ENCODE measurements at regions not wholly inside any gene's neighbourhood (a gene's known extent, or its start where the extent isn't known, plus 50 kb on each side); places are given as distances from the start of the nearest gene placed in this dataset.

DNA sequence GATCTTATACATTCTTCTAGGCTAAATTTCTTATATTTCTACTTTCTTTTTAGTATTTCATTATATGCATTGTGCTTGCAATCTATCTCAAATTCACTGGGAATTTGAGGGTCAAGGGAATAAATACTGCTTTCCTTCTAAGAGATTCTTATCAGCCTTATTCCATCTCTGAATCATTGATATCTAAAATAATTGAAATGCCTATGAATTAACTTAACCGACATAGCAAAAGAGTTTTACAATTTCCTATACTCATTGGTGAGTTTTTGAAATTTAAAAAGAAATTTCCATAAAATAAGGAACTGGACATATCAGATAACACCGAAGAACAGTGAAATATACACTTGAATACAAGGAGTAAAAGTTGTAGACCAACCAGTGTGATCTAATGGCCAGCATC is 373.7 kb downstream of the NAF1 start:
- Histone ChIP-seq H3K27me3 (ENCODE audit: low read depth, low read length) (no peaks in the 10 kb centered on the region), H2AFZ (ENCODE audit: low read depth, low read length) (no peak overlapping the region), H3K9me3 (ENCODE audit: insufficient read depth, low read length) (no peaks in the 10 kb centered on the region)

DNA sequence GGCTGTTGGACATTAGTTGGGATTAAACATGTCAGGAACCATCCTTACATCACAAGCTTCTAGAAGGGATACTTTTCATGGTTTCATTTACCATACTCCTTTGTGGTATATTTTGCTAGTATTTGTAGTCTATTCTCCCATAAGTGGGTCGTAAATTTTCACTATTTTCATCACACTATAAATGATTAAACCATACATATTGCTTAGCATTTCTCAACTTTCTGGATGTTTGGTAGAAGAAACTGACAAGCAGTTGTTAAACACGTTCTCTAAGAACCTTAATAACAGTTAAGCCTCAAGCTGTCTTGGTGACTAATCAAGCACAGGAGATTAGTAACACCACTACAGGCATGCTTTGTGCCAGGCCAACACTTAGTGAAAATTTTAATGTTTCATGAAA is 375.5 kb downstream of the NAF1 start:
- Histone ChIP-seq H3K9me3 (ENCODE audit: insufficient read depth, low read length) (no peaks in the 10 kb centered on the region), H3K27ac (ENCODE audit: low read length) (no peak overlapping the region), H4K20me1 (ENCODE audit: insufficient read depth, low read length) (no peaks in the 10 kb centered on the region), H3K4me3 (ENCODE audit: low read length) (no peak overlapping the region), H3K4me1 (ENCODE audit: low read length) (no peaks in the 10 kb centered on the region), H3K4me2 (ENCODE audit: low read length) (no peak overlapping the region), H3K79me2 (ENCODE audit: low read length) (no peaks in the 10 kb centered on the region), H3K36me3 (replicated peaks; ENCODE audit: low read depth, low read length) (no peaks in the 10 kb centered on the region), H3K27me3 (ENCODE audit: low read depth, low read length) (no peaks in the 10 kb centered on the region), H2AFZ (ENCODE audit: low read depth, low read length) (no peak overlapping the region), H3K9ac (ENCODE audit: low read length) (no peak overlapping the region)
- TF ChIP-seq, protein P1, sequence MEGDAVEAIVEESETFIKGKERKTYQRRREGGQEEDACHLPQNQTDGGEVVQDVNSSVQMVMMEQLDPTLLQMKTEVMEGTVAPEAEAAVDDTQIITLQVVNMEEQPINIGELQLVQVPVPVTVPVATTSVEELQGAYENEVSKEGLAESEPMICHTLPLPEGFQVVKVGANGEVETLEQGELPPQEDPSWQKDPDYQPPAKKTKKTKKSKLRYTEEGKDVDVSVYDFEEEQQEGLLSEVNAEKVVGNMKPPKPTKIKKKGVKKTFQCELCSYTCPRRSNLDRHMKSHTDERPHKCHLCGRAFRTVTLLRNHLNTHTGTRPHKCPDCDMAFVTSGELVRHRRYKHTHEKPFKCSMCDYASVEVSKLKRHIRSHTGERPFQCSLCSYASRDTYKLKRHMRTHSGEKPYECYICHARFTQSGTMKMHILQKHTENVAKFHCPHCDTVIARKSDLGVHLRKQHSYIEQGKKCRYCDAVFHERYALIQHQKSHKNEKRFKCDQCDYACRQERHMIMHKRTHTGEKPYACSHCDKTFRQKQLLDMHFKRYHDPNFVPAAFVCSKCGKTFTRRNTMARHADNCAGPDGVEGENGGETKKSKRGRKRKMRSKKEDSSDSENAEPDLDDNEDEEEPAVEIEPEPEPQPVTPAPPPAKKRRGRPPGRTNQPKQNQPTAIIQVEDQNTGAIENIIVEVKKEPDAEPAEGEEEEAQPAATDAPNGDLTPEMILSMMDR (IDR thresholded peaks at IDR 0.05; ENCODE audit: low read depth, low read length), result no peak
- TF ChIP-seq EZH2phosphoT487 (IDR thresholded peaks at IDR 0.05; ENCODE audit: low read depth), result no peak

More for the DNA sequence above, 373.7 kb downstream of the NAF1 start:
- H3K4me3 ChIP-seq (ENCODE audit: low read length), result no peak overlapping the region
- H3K79me2 ChIP-seq (ENCODE audit: low read length), result no peaks in the 10 kb centered on the region
- no peaks in the 10 kb centered on the region for H4K20me1 ChIP-seq (ENCODE audit: insufficient read depth, low read length)
- no peak overlapping the region for H3K27ac ChIP-seq (ENCODE audit: low read length)
- H3K9ac ChIP-seq (ENCODE audit: low read length), result no peak overlapping the region
- H3K4me1 ChIP-seq (ENCODE audit: low read length), result no peaks in the 10 kb centered on the region
- no peak overlapping the region for H3K4me2 ChIP-seq (ENCODE audit: low read length)
- no peak for TF ChIP-seq EZH2phosphoT487 (IDR thresholded peaks at IDR 0.05; ENCODE audit: low read depth)
- TF ChIP-seq, protein P1 (IDR thresholded peaks at IDR 0.05; ENCODE audit: low read depth, low read length), result no peak
- no peaks in the 10 kb centered on the region for H3K36me3 ChIP-seq (replicated peaks; ENCODE audit: low read depth, low read length)

DNA sequence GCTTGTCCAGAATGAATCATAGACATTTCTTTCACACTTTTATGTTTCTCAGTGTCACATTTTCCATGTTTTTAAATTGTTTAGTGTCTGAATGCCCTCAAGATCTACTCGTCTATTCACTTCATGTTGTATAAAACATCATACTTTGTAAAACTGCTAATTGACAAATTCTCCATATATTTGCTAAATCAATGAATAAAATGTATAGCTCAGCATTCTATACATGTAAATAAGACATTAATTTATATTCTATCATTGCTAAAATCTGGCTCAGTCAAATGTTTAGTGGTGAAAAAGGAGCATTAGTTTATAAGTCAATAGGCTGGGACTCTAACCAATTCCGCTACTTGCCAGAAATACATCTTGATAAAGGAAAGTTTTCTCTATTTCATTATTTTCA is 379.6 kb downstream of the NAF1 start:
- no peaks in the 10 kb centered on the region for H4K20me1 ChIP-seq (ENCODE audit: insufficient read depth, low read length)
- no peaks in the 10 kb centered on the region for H3K4me1 ChIP-seq (ENCODE audit: low read length)
- no peaks in the 10 kb centered on the region for H3K9me3 ChIP-seq (ENCODE audit: insufficient read depth, low read length)
- H3K4me3 ChIP-seq (ENCODE audit: low read length), result no peak overlapping the region
- H3K36me3 ChIP-seq (replicated peaks; ENCODE audit: low read depth, low read length), result no peaks in the 10 kb centered on the region
- no peak overlapping the region for H2AFZ ChIP-seq (ENCODE audit: low read depth, low read length)
- no peaks in the 10 kb centered on the region for H3K27me3 ChIP-seq (ENCODE audit: low read depth, low read length)
- no peak overlapping the region for H3K27ac ChIP-seq (ENCODE audit: low read length)
- H3K4me2 ChIP-seq (ENCODE audit: low read length), result no peak overlapping the region
- no peak overlapping the region for H3K9ac ChIP-seq (ENCODE audit: low read length)
- no peak for TF ChIP-seq EZH2phosphoT487 (IDR thresholded peaks at IDR 0.05; ENCODE audit: low read depth)
- TF ChIP-seq, protein P1 (IDR thresholded peaks at IDR 0.05; ENCODE audit: low read depth, low read length), result no peak
- H3K79me2 ChIP-seq (ENCODE audit: low read length), result no peaks in the 10 kb centered on the region

DNA sequence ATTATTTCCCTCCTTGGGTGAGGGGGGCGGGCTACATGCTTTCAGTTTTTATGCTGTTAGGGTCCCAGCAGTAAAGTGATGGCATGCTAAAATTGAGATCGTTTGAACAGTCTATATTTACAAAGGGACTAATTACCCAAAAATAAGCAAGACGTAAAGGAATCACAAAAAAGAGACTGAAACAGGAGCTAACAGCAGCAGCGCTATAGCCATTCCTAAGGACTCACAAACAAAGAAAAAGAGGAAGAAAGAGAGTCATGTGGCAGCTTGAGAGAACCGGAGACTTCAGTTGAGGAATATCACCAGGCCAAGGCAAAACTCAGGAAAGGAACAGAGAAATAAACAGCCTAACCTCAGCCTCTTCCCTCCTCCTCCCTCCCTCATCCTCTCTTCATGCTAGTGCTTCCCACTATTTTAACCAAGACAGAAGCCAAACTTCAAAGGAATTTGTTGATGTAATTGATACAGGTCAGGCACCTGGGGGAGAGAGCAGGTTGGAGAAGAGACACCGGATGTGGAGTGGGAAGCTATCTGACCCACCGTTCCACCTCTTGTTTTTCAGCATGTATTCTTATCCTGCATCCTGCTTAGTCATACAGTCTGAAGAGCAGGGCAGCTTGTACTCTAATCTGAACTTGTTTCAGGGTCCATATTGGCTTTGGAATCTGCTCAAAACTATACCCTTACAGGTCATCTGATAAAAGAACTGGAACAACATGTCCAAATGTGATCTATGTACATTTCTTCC is 383.7 kb downstream of the NAF1 start:
- Histone ChIP-seq H3K27ac (ENCODE audit: low read length) (no peak overlapping the region), H3K4me2 (ENCODE audit: low read length) (no peak overlapping the region), H3K9ac (ENCODE audit: low read length) (no peak overlapping the region), H3K4me1 (ENCODE audit: low read length) (no peaks in the 10 kb centered on the region), H3K79me2 (ENCODE audit: low read length) (no peaks in the 10 kb centered on the region), H3K36me3 (replicated peaks; ENCODE audit: low read depth, low read length) (no peaks in the 10 kb centered on the region), H2AFZ (ENCODE audit: low read depth, low read length) (no peak overlapping the region), H4K20me1 (ENCODE audit: insufficient read depth, low read length) (no peaks in the 10 kb centered on the region), H3K9me3 (ENCODE audit: insufficient read depth, low read length) (no peaks in the 10 kb centered on the region), H3K4me3 (ENCODE audit: low read length) (no peak overlapping the region), H3K27me3 (ENCODE audit: low read depth, low read length) (no peaks in the 10 kb centered on the region)
- TF ChIP-seq, protein P1 (IDR thresholded peaks at IDR 0.05; ENCODE audit: low read depth, low read length), result no peak
- no peak for TF ChIP-seq EZH2phosphoT487 (IDR thresholded peaks at IDR 0.05; ENCODE audit: low read depth)
